Body of pancreas (tissue), 4 donors: ENCODE measurements at regions not wholly inside any gene's neighbourhood (a gene's known extent, or its start where the extent isn't known, plus 50 kb on each side); places are given as distances from the start of the nearest gene placed in this dataset.

ENCODE experiments used
- ATAC-seq: fragments of 150-250 bp; one replicate; pipeline ENCODE4 v1.9.1; 2016
- DNase-seq, 4 donors: peaks; one replicate each; pipeline ENCODE4 v3.0.0-alpha.2; 2019
- H3K27ac ChIP-seq, 4 donors: fragments of 200-600 bp; sonication (generic); 1 replicate in 3 of 4; 2 replicates in 1 of 4; pipeline versions ENCODE4 v1.5.1 to v1.6.1; 2016 to 2019; ENCODE audit warnings: mild to moderate bottlenecking in 1 of 4, mixed read lengths in 1 of 4, moderate library complexity in 1 of 4
- H3K27me3 ChIP-seq, 2 donors: fragments of 200-600 bp; sonication (generic); one replicate each; pipeline ENCODE4 v1.6.0; 2016; ENCODE audit warnings: mild to moderate bottlenecking in 1 of 2
- H3K36me3 ChIP-seq, 2 donors: fragments of 200-600 bp; sonication (generic); replicated peaks in 1 of 2; 2 replicates each; pipeline ENCODE4 v1.5.1; 2016; ENCODE audit warnings: low read depth in 2 of 2; ENCODE audit not compliant: insufficient read depth in 1 of 2
- H3K4me1 ChIP-seq: fragments of 200-600 bp; sonication (generic); one replicate; pipeline ENCODE4 v1.6.0; 2016
- H3K4me3 ChIP-seq, 2 donors: fragments of 200-600 bp; sonication (generic); 1 replicate in 1 of 2; 2 replicates in 1 of 2; pipeline ENCODE4 v1.5.1; 2016 to 2019
- H3K9me3 ChIP-seq, 3 donors: fragments of 200-600 bp; sonication (generic); 1 replicate in 2 of 3; 2 replicates in 1 of 3; pipeline ENCODE4 v1.5.1; 2016
- CTCF ChIP-seq, 7 experiments: fragments of 450-650 bp in 4 of 7; fragments of 200-600 bp in 3 of 7; sonication (generic) in 3 of 7; IDR thresholded peaks; one replicate each; pipeline ENCODE4 v1.5.1; 2016 to 2019; ENCODE audit warnings: antibody characterized with exemption in 7 of 7
- POLR2A ChIP-seq, 3 donors: fragments of 450-650 bp; IDR thresholded peaks; one replicate each; pipeline ENCODE4 v1.6.1; 2016; ENCODE audit warnings: antibody characterized with exemption in 3 of 3, mild to moderate bottlenecking in 2 of 3
- WGBS, 2 donors: methylation state at CpG; one replicate each; pipeline ENCODE4 v1.1.5; 2017; 5-methylcytosine and 5-hydroxymethylcytosine counted together
- intact Hi-C: fragments of 100-400 bp; cut with DNase I; formaldehyde crosslinking; loops from one replicate; pipeline ENCODE4 v1.15.1; 2023

GRCh38 chr3:44061268-44061667, 180.4 kb upstream of the TOPAZ1 start:
- H3K27ac ChIP-seq: no peak overlapping the region

GRCh38 chr3:44061961-44062360, 179.7 kb upstream of the TOPAZ1 start:
- Histone ChIP-seq H3K4me3 (no peak overlapping the region), H3K4me1 (peaks cover 10% of the 10 kb centered on the region), H3K27ac (no peak overlapping the region), H3K9me3 (no peaks in the 10 kb centered on the region), H3K27me3 (no peaks in the 10 kb centered on the region), H3K36me3 (no peaks in the 10 kb centered on the region)
- intact Hi-C loops: no loop called here
- 37 to 38% methylated on average over 9 of the region's 9 CpGs for WGBS, 2 donors
- TF ChIP-seq POLR2A (IDR thresholded peaks at IDR 0.05): no peak
- ATAC-seq (no peak), DNase-seq (no peak)

More at GRCh38 chr3:44061268-44061667, 180.4 kb upstream of the TOPAZ1 start:
- TF ChIP-seq POLR2A (IDR thresholded peaks at IDR 0.05) (no peak), CTCF (IDR thresholded peaks at IDR 0.05) (no peak)
- H3K9me3 ChIP-seq: no peaks in the 10 kb centered on the region
- DNase-seq (no peak), ATAC-seq (no peak)
- H3K4me3 ChIP-seq: no peak overlapping the region
- intact Hi-C loops: no loop called here
- no peaks in the 10 kb centered on the region for H3K36me3 ChIP-seq
- WGBS, 2 donors: 52 to 55% methylated on average over 3 of the region's 3 CpGs
- H3K4me1 ChIP-seq: peaks cover 10% of the 10 kb centered on the region
- H3K27me3 ChIP-seq: no peaks in the 10 kb centered on the region

- ATAC-seq: peak; percentile 89
- H3K27me3 ChIP-seq: no peaks in the 10 kb centered on the region
- H3K4me3 ChIP-seq: no peak overlapping the region
- intact Hi-C loops: no loop called here
- H3K9me3 ChIP-seq: no peaks in the 10 kb centered on the region
- peak in 2 of 7 experiments; percentile 14 to 21 for TF ChIP-seq CTCF (IDR thresholded peaks at IDR 0.05)
- TF ChIP-seq POLR2A (IDR thresholded peaks at IDR 0.05): no peak
- DNase-seq: peak; percentile 37 to 71 (median 51)
- H3K4me1 ChIP-seq: peaks cover 10% of the 10 kb centered on the region
- H3K36me3 ChIP-seq: no peaks in the 10 kb centered on the region
- H3K27ac ChIP-seq: peak overlapping the region in 2 of 4 donors; percentile 21 to 41
- 38 to 42% methylated on average over 10 of the region's 10 CpGs for WGBS, 2 donors
Measured at GRCh38 chr3:44065311-44066094, 176.2 kb upstream of the TOPAZ1 start.

- no peaks in the 10 kb centered on the region for H3K27me3 ChIP-seq
- no peak for ATAC-seq
- H3K27ac ChIP-seq: no peak overlapping the region
- WGBS, 2 donors: 70 to 75% methylated on average over 3 of the region's 3 CpGs
- DNase-seq: no peak
- H3K36me3 ChIP-seq: no peaks in the 10 kb centered on the region
- peaks cover 10% of the 10 kb centered on the region for H3K4me1 ChIP-seq
- intact Hi-C loops: no loop called here
- no peaks in the 10 kb centered on the region for H3K9me3 ChIP-seq
- no peak for TF ChIP-seq CTCF (IDR thresholded peaks at IDR 0.05)
- no peak for TF ChIP-seq POLR2A (IDR thresholded peaks at IDR 0.05)
- no peak overlapping the region for H3K4me3 ChIP-seq
Measured at GRCh38 chr3:44066806-44067205, 174.9 kb upstream of the TOPAZ1 start.

- 70 to 82% methylated on average over 6 of the region's 6 CpGs for WGBS, 2 donors
- Histone ChIP-seq H3K4me1 (peaks cover 10% of the 10 kb centered on the region), H3K27ac (no peak overlapping the region), H3K27me3 (no peaks in the 10 kb centered on the region), H3K9me3 (no peaks in the 10 kb centered on the region), H3K36me3 (no peaks in the 10 kb centered on the region), H3K4me3 (no peak overlapping the region)
- intact Hi-C loops: no loop called here
- DNase-seq (no peak), ATAC-seq (no peak)
- no peak for TF ChIP-seq CTCF (IDR thresholded peaks at IDR 0.05)
- no peak for TF ChIP-seq POLR2A (IDR thresholded peaks at IDR 0.05)
Measured at GRCh38 chr3:44067431-44067830, 174.3 kb upstream of the TOPAZ1 start.
